HG03378 (cell line): ENCODE measurements at regions not wholly inside any gene's neighbourhood (a gene's known extent, or its start where the extent isn't known, plus 50 kb on each side); places are given as distances from the start of the nearest gene placed in this dataset.

Experiments
- ATAC-seq: cut with Tn5 transposase; IDR thresholded peaks from one replicate; pipeline ENCODE4 v1.9.1; 2021; ENCODE audit warnings: mild to moderate bottlenecking, moderate library complexity; ENCODE audit not compliant: unreplicated experiment

- ATAC-seq, result no peak
Measured at GRCh38 chr12:66838366-66838765, 159.5 kb upstream of the GRIP1 start.

GRCh38 chr12:66848967-66849366 is 170.1 kb upstream of the GRIP1 start:
- ATAC-seq, result no peak

- no peak for ATAC-seq
Measured at GRCh38 chr12:66851134-66851533, 172.3 kb upstream of the GRIP1 start.

GRCh38 chr12:66852091-66852490 is 173.2 kb upstream of the GRIP1 start:
- no peak for ATAC-seq

GRCh38 chr12:66852765-66853164 is 173.9 kb upstream of the GRIP1 start:
- no peak for ATAC-seq

GRCh38 chr12:66859751-66860440 is 181.0 kb upstream of the GRIP1 start:
- no peak for ATAC-seq

- peak; percentile 55 for ATAC-seq
Measured at GRCh38 chr12:66860752-66861750, 182.2 kb upstream of the GRIP1 start.

GRCh38 chr12:66862356-66862985 is 183.6 kb upstream of the GRIP1 start:
- ATAC-seq, result no peak

GRCh38 chr12:66863276-66863675 is 184.4 kb upstream of the GRIP1 start:
- no peak for ATAC-seq

- ATAC-seq, result no peak
Measured at GRCh38 chr12:66877925-66878324, 199.0 kb upstream of the GRIP1 start.

GRCh38 chr12:66879409-66879808 is 200.5 kb upstream of the GRIP1 start:
- no peak for ATAC-seq

GRCh38 chr12:66881386-66881785 is 202.5 kb upstream of the GRIP1 start:
- ATAC-seq, result no peak

- ATAC-seq, result no peak
Measured at GRCh38 chr12:66884091-66884490, 205.2 kb upstream of the GRIP1 start.

GRCh38 chr12:66885115-66885875 is 206.4 kb upstream of the GRIP1 start:
- ATAC-seq, result no peak

- no peak for ATAC-seq
Measured at GRCh38 chr12:66896797-66897196, 217.9 kb upstream of the GRIP1 start.

GRCh38 chr12:66898700-66899469 is 220.0 kb upstream of the GRIP1 start:
- no peak for ATAC-seq

GRCh38 chr12:66899588-66899987 is 220.7 kb upstream of the GRIP1 start:
- ATAC-seq, result no peak

- no peak for ATAC-seq
Measured at GRCh38 chr12:66900616-66901015, 221.7 kb upstream of the GRIP1 start.

GRCh38 chr12:66901138-66901932 is 222.5 kb upstream of the GRIP1 start:
- peak; percentile 95 for ATAC-seq
